IMR-90 (cell line): ENCODE measurements at regions not wholly inside any gene's neighbourhood (a gene's known extent, or its start where the extent isn't known, plus 50 kb on each side); places are given as distances from the start of the nearest gene placed in this dataset.

ENCODE experiments used
- ATAC-seq: fragments of 200-7000 bp; cut with Tn5 transposase; 2 replicates; pipeline ENCODE4 v1.9.1; 2020; ENCODE audit warnings: low read depth, mild to moderate bottlenecking, moderate library complexity
- BruUV-seq: library from RNA; stranded (reverse); fragments of 400-500 nt; replicated peaks from 2 replicates; lab custom pipeline; 2021; lab: Mats Ljungman, UMichigan
- CTCF ChIA-PET: fragments of 300-600 bp; formaldehyde crosslinking; extraction: SDS; loops from one replicate; lab custom pipeline; 2021; ENCODE audit warnings: antibody characterized with exemption; lab: Yijun Ruan, JAX
- POLR2A ChIA-PET: fragments of 300-600 bp; sonication (Branson Sonifier 250); formaldehyde crosslinking; loops from one replicate; lab custom pipeline; 2022; ENCODE audit warnings: antibody characterized with exemption; ENCODE audit not compliant: unreplicated experiment; lab: Charles Lee
- DNase-seq: peaks from one replicate; pipeline ENCODE4 v3.0.0; 2013
- H2AFZ ChIP-seq: replicated peaks from 2 replicates; pipeline ENCODE3; 2013; ENCODE audit warnings: low read length, mild to moderate bottlenecking; ENCODE audit not compliant: poor library complexity
- H2AK5ac ChIP-seq: 2 replicates; pipeline ENCODE4 v1.6.1; 2013; ENCODE audit warnings: low read depth, low read length, inconsistent platforms
- H2AK9ac ChIP-seq: replicated peaks from 2 replicates; pipeline ENCODE3; 2013; ENCODE audit warnings: mild to moderate bottlenecking, low read depth, low read length, moderate library complexity; ENCODE audit not compliant: poor library complexity
- H2BK120ac ChIP-seq: 2 replicates; pipeline ENCODE4 v1.6.1; 2013; ENCODE audit warnings: low read depth, low read length, inconsistent platforms
- H2BK15ac ChIP-seq: 3 replicates; pipeline ENCODE4 v1.6.1; 2013; ENCODE audit warnings: low read depth, low read length, inconsistent platforms
- H2BK20ac ChIP-seq: 2 replicates; pipeline ENCODE4 v1.6.1; 2013; ENCODE audit warnings: low read depth, mild to moderate bottlenecking, inconsistent platforms, low read length, moderate library complexity
- H2BK5ac ChIP-seq: 2 replicates; pipeline ENCODE4 v1.6.1; 2013; ENCODE audit warnings: mild to moderate bottlenecking, low read depth, low read length, inconsistent platforms; ENCODE audit not compliant: poor library complexity, severe bottlenecking
- H3K14ac ChIP-seq: replicated peaks from 2 replicates; pipeline ENCODE4 v1.6.1; 2013; ENCODE audit warnings: low read depth, low read length, inconsistent platforms
- H3K18ac ChIP-seq: 2 replicates; pipeline ENCODE4 v1.6.1; 2013; ENCODE audit warnings: low read depth, low read length, control low read depth
- H3K23ac ChIP-seq: 2 replicates; pipeline ENCODE4 v1.6.1; 2013; ENCODE audit warnings: low read depth, low read length, inconsistent platforms
- H3K27ac ChIP-seq: 2 replicates; pipeline ENCODE4 v1.5.1; 2013; ENCODE audit warnings: mild to moderate bottlenecking, control low read depth, low read length; ENCODE audit not compliant: insufficient read depth
- H3K27me3 ChIP-seq: 2 replicates; pipeline ENCODE4 v1.6.1; 2013; ENCODE audit warnings: low read length; ENCODE audit not compliant: control insufficient read depth, insufficient read depth
- H3K36me3 ChIP-seq: 2 replicates; pipeline ENCODE4 v1.6.1; 2013; ENCODE audit warnings: low read length, mixed read lengths; ENCODE audit not compliant: control insufficient read depth, insufficient read depth
- H3K4ac ChIP-seq: 2 replicates; pipeline ENCODE4 v1.6.1; 2013; ENCODE audit warnings: low read depth, low read length, inconsistent platforms
- H3K4me1 ChIP-seq: 2 replicates; pipeline ENCODE4 v1.6.1; 2013; ENCODE audit warnings: low read length, mixed read lengths; ENCODE audit not compliant: control insufficient read depth, insufficient read depth
- H3K4me2 ChIP-seq: 2 replicates; pipeline ENCODE4 v1.6.1; 2013; ENCODE audit warnings: low read depth, mild to moderate bottlenecking, control low read depth, low read length, moderate library complexity
- H3K4me3 ChIP-seq: 2 replicates; pipeline ENCODE4 v1.5.1; 2013; ENCODE audit warnings: low read depth, mild to moderate bottlenecking, control low read depth, low read length, moderate library complexity; ENCODE audit not compliant: insufficient read depth
- H3K56ac ChIP-seq: 2 replicates; pipeline ENCODE4 v1.6.1; 2013; ENCODE audit warnings: low read length, inconsistent platforms; ENCODE audit not compliant: insufficient read depth; ENCODE audit errors: extremely low read depth
- H3K79me1 ChIP-seq, 2 experiments: 2 replicates each; pipeline ENCODE4 v1.6.1; 2013; ENCODE audit warnings: low read length in 2 of 2, inconsistent platforms in 1 of 2, low read depth in 1 of 2
- H3K9ac ChIP-seq: 2 replicates; pipeline ENCODE4 v1.6.1; 2013; ENCODE audit warnings: low read depth, low read length, control low read depth
- H3K9me1 ChIP-seq: 2 replicates; pipeline ENCODE4 v1.6.1; 2013; ENCODE audit warnings: low read length, inconsistent platforms; ENCODE audit not compliant: insufficient read depth
- H3K9me3 ChIP-seq: 2 replicates; pipeline ENCODE4 v1.6.1; 2013; ENCODE audit warnings: low read length; ENCODE audit not compliant: control insufficient read depth, insufficient read depth
- H4K20me1 ChIP-seq: 2 replicates; pipeline ENCODE4 v1.6.1; 2013; ENCODE audit warnings: low read length, inconsistent platforms; ENCODE audit not compliant: insufficient read depth
- H4K5ac ChIP-seq: 2 replicates; pipeline ENCODE4 v1.6.1; 2013; ENCODE audit warnings: mild to moderate bottlenecking, low read depth, low read length, control low read depth
- H4K8ac ChIP-seq, 2 experiments: 2 replicates each; pipeline ENCODE4 v1.6.1; 2013; ENCODE audit warnings: low read depth in 2 of 2, low read length in 2 of 2, control low read depth in 1 of 2, inconsistent platforms in 1 of 2
- H4K91ac ChIP-seq: 2 replicates; pipeline ENCODE4 v1.6.1; 2013; ENCODE audit warnings: low read depth, low read length, inconsistent platforms; ENCODE audit not compliant: insufficient read depth
- BHLHE40 ChIP-seq: fragments of 150-350 bp; IDR thresholded peaks from 2 replicates; pipeline ENCODE4 v1.6.1; 2016; ENCODE audit warnings: mild to moderate bottlenecking, low read depth, low read length
- CEBPB ChIP-seq: IDR thresholded peaks from 2 replicates; pipeline ENCODE4 v1.6.1; 2012; ENCODE audit warnings: low read depth, low read length, improper control_type of control experiment
- CHD1 ChIP-seq: IDR thresholded peaks from 2 replicates; pipeline ENCODE4 v1.6.1; 2012; ENCODE audit warnings: low read depth, low read length, improper control_type of control experiment
- CTCF ChIP-seq: conservative IDR thresholded peaks from 2 replicates; pipeline ENCODE4 v1.5.1; 2012; ENCODE audit warnings: mild to moderate bottlenecking, low read depth, low read length, improper control_type of control experiment
- FOS ChIP-seq: fragments of 150-350 bp; IDR thresholded peaks from 2 replicates; pipeline ENCODE4 v1.6.1; 2016; ENCODE audit warnings: low read depth, low read length
- MAFK ChIP-seq: IDR thresholded peaks from 2 replicates; pipeline ENCODE4 v1.6.1; 2012; ENCODE audit warnings: low read depth, low read length, improper control_type of control experiment
- MAZ ChIP-seq: IDR thresholded peaks from 2 replicates; pipeline ENCODE4 v1.6.1; 2012; ENCODE audit warnings: low read depth, mild to moderate bottlenecking, low read length, improper control_type of control experiment, moderate library complexity, borderline replicate concordance
- MXI1 ChIP-seq: IDR thresholded peaks from 2 replicates; pipeline ENCODE4 v1.6.1; 2012; ENCODE audit warnings: low read depth, mild to moderate bottlenecking, low read length, moderate library complexity, borderline replicate concordance
- NFE2L2 ChIP-seq: fragments of 150-350 bp; IDR thresholded peaks from 2 replicates; pipeline ENCODE4 v1.6.1; 2016; ENCODE audit warnings: low read depth, mild to moderate bottlenecking, low read length
- POLR2A ChIP-seq: IDR thresholded peaks from 2 replicates; pipeline ENCODE4 v1.6.1; 2012; ENCODE audit warnings: mild to moderate bottlenecking, low read depth, low read length
- RAD21 ChIP-seq: IDR thresholded peaks from 2 replicates; pipeline ENCODE4 v1.6.1; 2012; ENCODE audit warnings: low read length, improper control_type of control experiment
- RCOR1 ChIP-seq: IDR thresholded peaks from 2 replicates; pipeline ENCODE4 v1.6.1; 2012; ENCODE audit warnings: mild to moderate bottlenecking, low read length, improper control_type of control experiment; ENCODE audit not compliant: insufficient replicate concordance
- RFX5 ChIP-seq: IDR thresholded peaks from 2 replicates; pipeline ENCODE4 v1.8.0; 2012; ENCODE audit warnings: low read depth, mild to moderate bottlenecking, low read length, moderate library complexity
- SMC3 ChIP-seq: fragments of 150-350 bp; IDR thresholded peaks from 2 replicates; pipeline ENCODE4 v1.6.1; 2016; ENCODE audit warnings: low read depth, mild to moderate bottlenecking, antibody characterized with exemption, low read length, moderate library complexity
- WGBS, 2 experiments: methylation state at CpG; one replicate each; pipeline versions ENCODE4 v1.1.5 to v1.1.7; 2013; ENCODE audit warnings: missing lambda C conversion rate in 2 of 2; ENCODE audit not compliant: insufficient read length in 1 of 2; ENCODE audit errors: extremely low coverage in 2 of 2; 5-methylcytosine and 5-hydroxymethylcytosine counted together
- dilution Hi-C: fragments of 300-500 bp; cut with HindIII; formaldehyde crosslinking; loops from one replicate; pipeline ENCODE4 v1.14.3; 2018; ENCODE audit warnings: low sequenced_read_pairs; ENCODE audit not compliant: unreplicated experiment
- in situ Hi-C: fragments of 300-500 bp; cut with MboI; formaldehyde crosslinking; loops from 3 replicates; pipeline ENCODE4 v1.14.3; 2019; ENCODE audit warnings: low sequenced_read_pairs, inconsistent platforms, mixed read lengths
- intact Hi-C: fragments of 100-400 bp; cut with micrococcal nuclease; formaldehyde crosslinking; loops from 2 replicates; pipeline ENCODE4 v1.10.0; 2022
- TF ChIP-seq, protein P1 (sequence below): fragments of 150-350 bp; IDR thresholded peaks from 2 replicates; pipeline ENCODE4 v1.6.1; 2017; ENCODE audit warnings: mild to moderate bottlenecking, antibody characterized with exemption, low read length, low read depth
- TF ChIP-seq, protein P2 (sequence below): fragments of 150-350 bp; IDR thresholded peaks from 2 replicates; pipeline ENCODE4 v1.6.1; 2016; ENCODE audit warnings: low read depth, mild to moderate bottlenecking, low read length, moderate library complexity, borderline replicate concordance

DNA sequence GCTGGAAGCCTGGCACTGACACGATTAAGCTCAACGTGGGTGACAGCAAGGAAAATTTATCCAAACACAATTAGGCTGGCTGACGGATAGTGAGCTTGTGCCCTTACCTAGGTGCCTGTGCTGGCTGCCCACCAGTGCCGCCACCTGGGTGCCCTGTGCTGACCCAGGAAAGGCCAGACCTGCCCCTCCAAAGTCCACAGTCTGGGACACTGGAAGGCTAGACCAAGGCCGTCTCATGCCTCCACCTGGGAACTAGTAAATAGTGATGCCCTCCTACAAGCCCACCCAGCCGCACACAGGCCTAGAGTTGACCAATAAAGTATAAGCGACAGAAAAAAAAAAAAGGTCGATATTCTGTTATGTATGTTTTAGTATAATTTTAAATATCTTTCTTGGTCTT, 142.6 kb upstream of the MCHR2 start:
- WGBS, 2 experiments: 61% methylated on average over 3 of the region's 8 CpGs; no CpG with 5 or more reads in 1 of the 2 experiments
- no peak overlapping the region for H2AFZ ChIP-seq
- peaks cover 14% of the 10 kb centered on the region for H3K27me3 ChIP-seq
- H3K4ac ChIP-seq: no peak overlapping the region
- H4K5ac ChIP-seq: no peak overlapping the region
- H3K27ac ChIP-seq: no peak overlapping the region
- BruUV-seq: no TSS peak
- no peaks in the 10 kb centered on the region for H3K36me3 ChIP-seq
- peaks cover 2% of the 10 kb centered on the region for H3K9me3 ChIP-seq
- H4K91ac ChIP-seq: no peak overlapping the region
- DNase-seq (no peak), ATAC-seq (no peak)
- no peak overlapping the region for H3K14ac ChIP-seq
- dilution Hi-C loops (no loop called here), in situ Hi-C loops (no loop called here), intact Hi-C loops (no loop called here)
- H2BK120ac ChIP-seq: no peak overlapping the region
- H3K9ac ChIP-seq: no peak overlapping the region
- no peaks in the 10 kb centered on the region for H4K20me1 ChIP-seq
- no peak overlapping the region for H3K4me2 ChIP-seq
- H2BK20ac ChIP-seq: no peak overlapping the region
- no peak overlapping the region for H3K4me3 ChIP-seq
- no peak overlapping the region for H3K23ac ChIP-seq
- H2BK15ac ChIP-seq: no peak overlapping the region
- H3K18ac ChIP-seq: no peak overlapping the region
- ChIA-PET CTCF (no interaction called here), POLR2A (no interaction called here)
- H2BK5ac ChIP-seq: no peak overlapping the region
- no peaks in the 10 kb centered on the region for H3K79me1 ChIP-seq
- H2AK9ac ChIP-seq: no peak overlapping the region
- no peaks in the 10 kb centered on the region for H3K4me1 ChIP-seq
- H2AK5ac ChIP-seq: no peak overlapping the region
- no peaks in the 10 kb centered on the region; the same call in 1 of the 2 replicates for H3K9me1 ChIP-seq
- no peak overlapping the region for H4K8ac ChIP-seq
- TF ChIP-seq RAD21 (no peak), BHLHE40 (no peak), RCOR1 (no peak), POLR2A (no peak), RFX5 (no peak), CEBPB (no peak), MAZ (no peak), MXI1 (no peak), CHD1 (no peak), CTCF (no peak), SMC3 (no peak), MAFK (no peak), NFE2L2 (no peak), FOS (no peak)
- TF ChIP-seq, protein P1, sequence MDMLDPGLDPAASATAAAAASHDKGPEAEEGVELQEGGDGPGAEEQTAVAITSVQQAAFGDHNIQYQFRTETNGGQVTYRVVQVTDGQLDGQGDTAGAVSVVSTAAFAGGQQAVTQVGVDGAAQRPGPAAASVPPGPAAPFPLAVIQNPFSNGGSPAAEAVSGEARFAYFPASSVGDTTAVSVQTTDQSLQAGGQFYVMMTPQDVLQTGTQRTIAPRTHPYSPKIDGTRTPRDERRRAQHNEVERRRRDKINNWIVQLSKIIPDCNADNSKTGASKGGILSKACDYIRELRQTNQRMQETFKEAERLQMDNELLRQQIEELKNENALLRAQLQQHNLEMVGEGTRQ: no peak
- TF ChIP-seq, protein P2, sequence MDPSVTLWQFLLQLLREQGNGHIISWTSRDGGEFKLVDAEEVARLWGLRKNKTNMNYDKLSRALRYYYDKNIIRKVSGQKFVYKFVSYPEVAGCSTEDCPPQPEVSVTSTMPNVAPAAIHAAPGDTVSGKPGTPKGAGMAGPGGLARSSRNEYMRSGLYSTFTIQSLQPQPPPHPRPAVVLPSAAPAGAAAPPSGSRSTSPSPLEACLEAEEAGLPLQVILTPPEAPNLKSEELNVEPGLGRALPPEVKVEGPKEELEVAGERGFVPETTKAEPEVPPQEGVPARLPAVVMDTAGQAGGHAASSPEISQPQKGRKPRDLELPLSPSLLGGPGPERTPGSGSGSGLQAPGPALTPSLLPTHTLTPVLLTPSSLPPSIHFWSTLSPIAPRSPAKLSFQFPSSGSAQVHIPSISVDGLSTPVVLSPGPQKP: no peak
- no peak overlapping the region for H3K56ac ChIP-seq
